Ureter (tissue), 1 donor: ENCODE measurements at regions not wholly inside any gene's neighbourhood (a gene's known extent, or its start where the extent isn't known, plus 50 kb on each side); places are given as distances from the start of the nearest gene placed in this dataset.
"Not testable (repeated sequence)": the region's sequence is repeated elsewhere in the genome, so short reads cannot be mapped to it uniquely, and the experiment has no call there.

Experiments
- DNase-seq: peaks from one replicate; pipeline ENCODE4 v3.0.0-alpha.2; 2020; ENCODE audit warnings: low spot score
- donor health status: DM: yes; HTN: yes; CAD: no.

DNA sequence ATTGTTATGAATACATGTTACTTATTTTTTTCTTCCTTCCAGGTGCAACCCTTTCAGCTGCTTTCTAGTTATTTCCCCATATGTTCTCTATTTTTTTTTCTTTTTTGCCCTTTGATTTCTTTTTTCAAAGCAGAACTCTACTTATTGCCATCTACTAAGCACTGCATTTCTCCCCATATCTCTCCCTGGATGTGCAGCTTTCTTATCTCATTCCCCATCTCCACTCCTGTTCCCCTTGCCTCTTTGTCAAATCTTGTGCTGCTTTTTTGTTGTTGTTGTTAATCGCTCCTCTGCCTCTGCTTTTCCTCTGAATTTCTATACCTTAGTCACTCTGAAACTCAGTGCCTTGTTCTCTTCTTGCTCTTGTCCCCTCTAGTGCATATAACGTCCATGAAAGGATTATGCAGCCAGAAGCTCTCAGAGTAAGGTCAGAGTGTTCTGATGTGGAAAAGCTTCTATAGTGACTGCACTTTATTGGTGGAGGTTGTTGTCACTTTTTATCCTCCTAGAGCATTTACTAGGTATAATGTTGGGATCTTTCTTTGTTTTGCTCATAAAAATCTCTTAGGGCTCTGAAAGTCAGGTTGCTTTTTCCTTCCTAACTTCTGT lies 51.1 kb upstream of the JADE1 start:
- DNase-seq = no peak

DNA sequence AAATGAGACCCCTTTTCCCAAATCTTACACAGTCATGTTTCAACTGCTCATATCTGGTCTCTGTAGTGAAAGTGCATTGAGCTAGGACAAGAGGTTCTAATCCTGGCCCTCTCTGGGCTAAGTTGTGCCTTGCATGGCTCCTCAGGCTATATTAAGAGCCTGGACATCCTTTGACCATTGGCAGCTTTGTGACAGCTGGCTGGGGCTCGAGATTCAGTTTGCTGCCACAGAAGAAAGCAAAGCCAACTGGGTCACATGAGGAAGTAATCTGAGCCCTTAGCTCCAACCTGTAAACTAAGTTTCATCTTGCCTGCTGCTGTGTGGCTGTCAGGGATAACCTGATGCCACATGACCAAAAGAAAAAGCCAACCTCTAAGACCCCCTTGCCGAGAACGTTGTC lies 51.8 kb upstream of the JADE1 start:
- peak; percentile 55 for DNase-seq

DNA sequence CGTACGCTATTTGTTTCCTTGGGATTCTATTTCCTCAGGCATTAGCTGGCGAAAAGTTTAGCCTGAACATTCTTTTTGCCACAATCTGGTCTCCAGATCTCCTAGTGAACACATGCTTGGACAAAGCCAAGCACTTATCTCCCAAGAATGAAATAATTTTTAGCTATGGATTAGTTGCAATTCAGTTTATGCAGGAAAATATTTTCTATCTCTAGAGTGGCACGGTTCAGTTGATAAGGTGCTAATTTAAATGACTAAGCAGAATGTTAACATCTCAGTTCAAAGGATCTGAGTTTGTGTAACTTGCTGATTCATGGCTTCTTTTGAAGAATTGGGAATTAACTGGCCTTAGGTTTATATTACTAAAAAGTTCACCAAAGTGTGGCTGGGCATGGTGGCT lies 58.1 kb upstream of the JADE1 start:
- no peak for DNase-seq

DNA sequence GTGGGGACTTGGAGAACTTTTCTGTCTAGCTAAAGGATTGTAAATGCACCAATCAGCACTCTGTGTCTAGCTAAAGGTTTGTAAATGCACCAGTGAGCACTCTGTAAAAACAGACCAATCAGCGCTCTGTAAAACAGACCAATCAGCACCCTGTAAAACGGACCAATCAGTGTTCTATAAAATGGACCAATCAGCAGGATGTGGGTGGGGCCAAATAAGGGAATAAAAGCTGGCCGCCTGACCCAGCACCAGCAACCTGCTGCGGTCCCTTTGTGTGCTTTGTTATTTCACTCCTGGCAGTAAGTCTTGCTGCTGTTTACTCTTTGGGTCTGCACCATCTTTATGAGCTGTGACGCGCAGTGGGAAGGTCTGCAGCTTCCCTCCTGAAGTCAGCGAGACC lies 67.8 kb upstream of the JADE1 start:
- not testable (repeated sequence) for DNase-seq

DNA sequence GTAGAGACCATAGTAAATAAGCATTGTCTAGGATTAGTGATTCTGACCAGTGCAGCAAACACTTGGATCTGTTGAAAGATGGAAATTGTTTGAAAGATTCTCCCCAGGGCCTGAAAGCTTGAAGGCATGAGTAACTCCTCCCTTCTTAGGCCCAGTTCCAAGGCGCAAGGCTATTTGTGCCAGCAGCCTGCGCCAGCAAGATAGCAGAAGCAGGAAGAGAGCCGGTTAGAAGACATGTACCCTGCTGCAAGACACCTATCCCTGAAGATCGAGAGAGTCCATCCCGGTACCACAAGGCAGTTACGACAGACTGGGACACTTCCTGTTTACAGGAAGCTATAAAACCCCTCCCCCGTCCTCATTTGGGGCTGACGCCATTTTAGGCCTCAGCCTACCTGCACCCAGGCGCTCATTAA lies 72.4 kb upstream of the JADE1 start:
- no peak for DNase-seq

DNA sequence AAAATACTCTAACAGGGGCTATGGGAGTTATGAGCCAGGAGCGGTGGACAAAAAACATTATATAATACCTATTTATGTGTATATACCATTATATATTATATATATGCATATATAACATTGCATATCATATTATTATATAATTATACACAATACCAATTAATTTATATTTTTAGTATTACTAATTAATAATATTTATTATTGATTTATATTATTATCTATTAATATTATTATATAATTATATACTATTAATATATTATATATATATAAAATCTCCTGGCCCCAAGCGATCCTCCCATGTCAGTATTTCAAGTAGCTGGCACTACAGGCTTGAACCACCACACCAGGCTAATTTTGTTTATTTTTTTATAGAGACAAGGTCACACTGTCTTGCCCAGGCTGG lies 73.8 kb upstream of the JADE1 start:
- no peak for DNase-seq

DNA sequence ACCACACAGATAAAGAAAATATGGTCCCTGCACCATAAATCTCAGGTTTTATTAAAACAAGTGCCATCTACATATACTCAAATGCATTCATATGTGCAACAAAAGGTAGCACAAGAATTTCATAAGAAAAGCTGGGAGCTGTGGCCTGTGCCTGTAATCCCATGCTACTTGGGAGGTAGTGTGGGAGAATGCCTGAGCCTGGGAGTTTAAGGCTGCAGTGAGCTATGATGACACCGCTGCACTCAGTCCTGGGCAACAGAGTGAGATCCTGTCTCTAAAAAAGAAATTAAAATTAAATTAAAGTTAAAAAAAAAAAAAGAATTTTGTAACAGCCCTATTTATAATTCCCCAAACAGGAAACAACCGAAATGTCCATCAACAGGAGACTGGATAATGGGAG lies 81.3 kb upstream of the JADE1 start:
- DNase-seq = no peak

DNA sequence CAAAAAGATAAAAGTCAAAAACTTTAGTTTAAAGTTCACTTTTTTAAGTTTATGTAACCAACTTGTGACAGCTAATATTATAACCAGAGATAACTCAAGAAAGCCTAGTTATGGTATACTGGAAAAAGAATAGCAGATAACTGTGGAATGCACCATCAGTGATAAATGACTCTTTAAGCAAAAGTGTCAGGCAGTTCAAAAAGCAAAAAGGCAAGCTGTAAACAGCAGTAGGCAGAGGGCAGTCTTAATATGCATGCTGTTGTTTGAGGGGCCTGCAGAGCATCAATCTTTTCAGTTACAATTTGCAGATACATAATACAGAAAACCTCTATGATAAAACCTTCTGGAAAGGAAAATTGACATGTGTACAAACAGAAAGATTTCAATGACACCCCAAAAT lies 81.8 kb upstream of the JADE1 start:
- no peak for DNase-seq

DNA sequence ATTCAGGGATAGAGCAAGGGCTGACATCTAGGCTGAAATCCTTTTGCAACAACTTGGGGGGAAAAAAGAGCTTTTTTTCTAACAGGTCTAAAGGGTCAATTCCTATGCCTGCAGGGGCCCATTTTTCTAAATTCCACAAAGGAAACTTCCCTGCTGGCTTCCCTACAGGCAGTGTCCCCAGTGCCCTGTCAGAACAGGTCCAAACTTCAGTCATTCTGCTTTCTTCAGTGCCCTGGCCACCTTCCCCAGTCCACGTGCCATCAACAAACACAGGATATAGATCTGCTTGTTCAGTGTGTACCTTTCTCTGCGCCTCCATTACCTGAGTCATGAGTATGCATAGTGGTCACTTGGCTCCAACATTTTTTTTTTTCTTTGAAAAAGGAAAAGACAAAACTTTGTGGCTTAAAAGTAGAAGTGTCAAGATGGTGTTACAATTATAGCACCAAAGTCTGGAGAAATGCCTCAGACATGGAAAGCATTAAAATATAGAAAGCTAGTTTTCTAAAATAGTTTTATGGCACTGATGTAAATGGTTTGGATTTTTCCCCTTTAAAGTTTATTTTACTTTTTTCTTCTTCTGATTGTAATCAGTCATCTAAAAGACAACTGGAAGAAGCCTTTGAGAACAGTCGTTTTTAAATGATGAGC lies 84.0 kb upstream of the JADE1 start:
- DNase-seq = peak; percentile 59

DNA sequence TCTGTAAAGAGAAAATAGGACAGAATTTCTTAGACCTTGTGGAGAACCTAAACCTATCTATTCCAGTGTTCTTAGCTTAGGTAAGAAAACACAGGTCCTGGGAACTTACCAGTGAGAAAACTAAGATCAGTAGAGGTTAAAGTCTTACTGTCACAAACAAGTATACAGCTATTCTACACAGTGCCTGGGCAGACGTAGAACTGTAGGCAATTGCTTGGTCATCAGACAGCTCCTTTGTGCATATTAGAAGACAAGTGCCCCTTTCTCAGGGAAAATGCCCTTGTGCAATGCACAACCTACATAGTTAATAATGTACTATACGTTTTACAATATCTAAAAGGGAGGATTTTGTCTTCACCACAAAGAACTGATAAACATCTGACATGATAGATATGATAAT lies 86.6 kb upstream of the JADE1 start:
- no peak for DNase-seq

DNA sequence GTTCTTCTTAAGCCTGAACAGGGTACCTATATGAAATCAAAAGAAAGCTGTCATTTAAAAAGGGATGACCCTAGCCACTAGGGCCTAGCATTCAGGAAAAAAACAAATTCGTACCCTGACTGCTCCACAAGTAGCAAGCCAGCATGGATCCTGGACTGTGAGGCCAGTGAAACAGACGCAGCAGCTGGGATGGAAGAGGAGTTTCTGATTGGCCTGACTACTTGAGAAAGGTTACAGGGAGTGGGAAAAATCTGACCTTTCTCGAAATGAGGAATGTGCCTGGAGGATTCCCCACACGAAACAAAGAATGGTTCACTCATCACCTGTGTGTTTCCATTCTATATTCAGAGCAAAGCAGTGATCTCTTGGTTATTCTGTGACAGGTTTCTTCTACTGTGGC lies 87.6 kb upstream of the JADE1 start:
- DNase-seq = no peak

DNA sequence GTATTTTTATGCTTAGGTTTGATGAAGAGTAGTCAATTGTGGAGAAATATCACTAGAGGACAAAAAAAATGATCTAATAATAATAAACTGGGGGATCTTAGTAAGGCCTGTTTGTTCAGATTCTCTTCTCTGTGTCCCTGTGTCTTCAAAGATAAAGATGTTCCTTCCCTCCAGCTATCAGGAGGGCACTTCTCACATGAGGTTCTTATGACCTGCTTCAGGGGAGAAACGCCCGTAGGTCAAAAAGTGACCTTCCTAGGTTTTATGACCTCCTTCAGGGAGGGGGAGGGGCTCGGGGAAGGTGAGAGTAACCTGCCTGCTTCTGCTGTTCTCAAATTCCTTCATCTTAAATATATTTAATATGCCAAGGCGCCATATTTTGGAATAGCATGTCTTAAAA lies 89.2 kb upstream of the JADE1 start:
- no peak for DNase-seq

DNA sequence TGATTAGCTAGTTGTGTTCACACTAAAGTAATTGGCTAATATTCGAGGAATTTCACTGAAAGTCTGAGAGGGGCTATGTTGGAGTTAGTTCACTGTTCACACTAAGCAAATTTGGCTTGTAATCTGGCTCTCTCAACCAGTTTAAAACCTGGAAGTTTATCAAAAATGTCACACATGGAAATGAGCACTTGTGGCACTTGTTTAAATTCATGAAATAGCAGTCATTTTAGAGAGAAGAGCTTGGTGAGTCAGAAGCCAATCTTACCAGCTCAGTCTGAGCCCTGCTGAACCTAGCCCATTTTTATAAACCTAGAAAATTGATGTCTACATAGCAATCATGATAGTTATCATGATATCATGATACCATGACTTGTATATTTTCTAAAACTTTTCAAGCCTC lies 90.7 kb upstream of the JADE1 start:
- DNase-seq = no peak

DNA sequence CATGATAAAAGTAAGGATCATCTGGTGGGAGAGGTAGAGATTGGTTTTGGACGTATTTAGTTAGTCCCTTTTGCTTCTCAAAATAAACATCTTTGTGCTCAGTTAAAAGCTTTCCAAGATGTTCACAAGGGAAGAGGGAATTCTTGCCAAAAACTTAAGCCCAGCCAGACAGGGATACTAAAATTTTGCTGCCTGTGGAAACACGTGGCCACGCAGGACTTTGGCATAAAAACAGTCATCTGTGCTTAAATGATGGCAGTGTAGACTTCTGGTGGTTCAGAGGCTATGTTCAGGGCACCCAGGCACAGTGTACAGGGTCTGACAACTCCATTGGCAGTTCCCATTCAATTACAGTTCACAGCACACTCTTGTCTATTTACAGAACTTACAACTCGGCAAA lies 93.2 kb upstream of the JADE1 start:
- DNase-seq = no peak

DNA sequence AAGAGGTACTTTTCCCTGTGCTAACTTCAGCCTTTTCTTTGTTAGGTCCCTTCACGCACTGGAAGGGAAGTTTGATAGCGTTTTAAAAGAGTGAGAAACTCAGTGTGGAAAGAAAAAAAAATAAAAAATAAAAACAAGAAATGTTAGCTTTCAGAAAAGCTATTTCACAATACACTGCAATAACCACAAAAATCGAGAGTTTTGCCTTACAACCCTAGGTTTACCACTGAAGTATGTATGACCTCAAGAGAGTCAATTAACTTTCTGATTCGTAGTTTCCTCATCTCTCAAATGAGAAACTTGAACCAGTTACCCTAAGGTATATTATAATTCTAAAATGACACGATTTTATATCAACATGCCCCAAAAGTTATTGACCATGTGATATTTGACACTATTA lies 93.9 kb upstream of the JADE1 start:
- DNase-seq = no peak

DNA sequence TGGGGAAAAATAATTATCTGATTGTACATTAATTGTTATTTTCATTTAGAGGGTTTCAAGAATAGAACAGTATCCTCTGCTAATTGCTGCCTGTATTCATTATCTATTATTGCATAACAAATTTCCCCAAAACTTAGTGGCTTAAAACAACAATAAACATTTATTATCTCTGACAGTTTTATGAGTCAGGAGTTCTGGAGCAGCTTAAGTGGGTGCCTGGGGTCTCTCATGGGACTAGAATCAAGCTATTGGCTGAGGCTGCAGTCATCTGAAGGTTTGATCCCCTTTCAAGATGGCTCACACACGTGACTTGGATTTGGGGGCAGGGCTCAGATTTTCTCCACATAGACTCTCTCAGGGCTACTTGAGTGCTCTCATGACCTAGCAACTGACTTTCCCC lies 98.1 kb upstream of the JADE1 start:
- no peak for DNase-seq

DNA sequence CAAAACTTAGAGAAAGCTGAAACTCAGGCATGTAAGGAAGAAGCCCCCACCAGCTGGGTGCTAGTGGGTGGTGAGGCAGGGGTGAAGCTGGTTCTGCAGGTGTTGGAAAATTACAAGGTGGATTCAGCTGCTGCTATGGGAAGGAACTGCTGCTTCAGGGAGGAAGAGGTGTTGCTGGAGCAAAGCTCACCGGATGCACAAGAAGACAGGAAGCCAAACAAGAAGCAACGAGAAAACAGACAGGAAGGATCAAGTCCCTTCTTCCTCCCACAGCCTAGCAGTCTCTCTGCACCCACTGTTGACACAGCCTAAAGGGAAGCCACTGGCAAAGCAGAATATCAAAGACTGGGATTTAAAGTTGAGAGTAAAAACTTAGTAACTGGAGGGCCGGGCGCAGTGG lies 100.2 kb upstream of the JADE1 start:
- no peak for DNase-seq

DNA sequence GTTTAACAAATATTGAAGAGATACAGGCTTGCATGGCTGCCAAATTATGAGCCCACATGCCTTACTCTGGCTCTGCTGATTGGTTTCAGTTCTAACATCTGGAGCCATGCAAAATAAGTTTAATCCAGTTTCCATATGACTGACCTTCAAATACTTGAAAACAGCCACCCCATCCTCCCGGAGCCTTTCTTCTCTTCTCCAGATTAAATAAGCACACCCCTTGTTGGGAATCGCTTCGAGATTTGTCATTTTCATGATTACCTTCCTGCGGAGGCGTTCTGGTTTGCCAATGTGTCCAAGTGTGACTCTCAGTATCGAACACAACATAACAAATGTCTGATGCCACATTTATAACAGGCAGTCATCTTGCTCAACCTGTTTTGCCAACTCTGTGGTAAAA lies 101.6 kb upstream of the JADE1 start:
- DNase-seq = no peak

DNA sequence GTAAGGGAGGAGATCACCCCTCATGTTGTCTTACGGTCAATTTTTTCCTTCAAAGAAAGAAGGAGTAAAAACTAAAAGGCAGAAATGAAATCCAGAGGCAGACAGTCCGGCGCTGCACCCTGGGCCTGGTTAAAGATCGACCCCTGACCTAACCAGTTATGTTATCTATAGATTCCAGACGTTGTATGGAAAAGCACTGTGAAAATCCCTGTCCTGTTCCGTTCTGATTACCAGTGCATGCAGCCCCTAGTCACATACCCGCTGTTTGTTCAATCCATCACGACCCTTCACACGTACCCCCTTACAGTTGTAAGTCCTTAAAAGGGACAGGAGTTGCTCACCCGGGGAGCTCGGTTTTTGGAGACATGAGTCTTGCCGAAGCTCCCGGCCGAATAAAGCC lies 105.6 kb upstream of the JADE1 start:
- no peak for DNase-seq

DNA sequence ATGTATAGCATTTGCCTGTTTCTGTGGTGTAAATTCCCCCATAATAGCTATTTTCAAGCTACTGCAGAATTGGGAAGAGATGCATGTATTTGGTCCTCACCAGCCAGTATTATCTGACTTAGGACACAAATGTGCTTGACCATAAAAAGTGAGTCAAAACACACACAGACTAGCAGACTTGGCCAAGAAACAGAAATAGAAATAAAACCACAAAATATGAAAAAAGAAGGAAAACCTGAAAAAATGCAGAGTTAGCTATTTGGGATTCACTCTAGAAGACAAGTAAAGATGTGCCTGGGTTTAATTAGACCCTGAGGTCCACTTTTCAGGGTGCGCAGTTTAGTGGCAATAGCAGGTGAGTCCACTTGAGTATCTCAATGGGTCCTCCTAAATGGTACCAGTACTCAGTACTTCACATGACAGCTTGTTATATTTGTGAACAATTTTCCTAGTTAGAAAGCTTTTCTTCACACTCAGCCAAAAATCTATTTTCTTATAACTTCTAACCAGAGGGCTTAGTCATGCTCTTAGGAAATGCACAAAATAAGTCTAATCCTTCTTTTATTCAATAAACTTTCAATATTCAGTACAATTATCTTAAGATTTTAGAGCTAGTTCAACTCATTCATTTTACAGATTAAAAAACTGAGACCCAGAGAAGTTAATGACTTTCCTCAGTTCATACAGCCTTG lies 108.7 kb upstream of the JADE1 start:
- DNase-seq = no peak

DNA sequence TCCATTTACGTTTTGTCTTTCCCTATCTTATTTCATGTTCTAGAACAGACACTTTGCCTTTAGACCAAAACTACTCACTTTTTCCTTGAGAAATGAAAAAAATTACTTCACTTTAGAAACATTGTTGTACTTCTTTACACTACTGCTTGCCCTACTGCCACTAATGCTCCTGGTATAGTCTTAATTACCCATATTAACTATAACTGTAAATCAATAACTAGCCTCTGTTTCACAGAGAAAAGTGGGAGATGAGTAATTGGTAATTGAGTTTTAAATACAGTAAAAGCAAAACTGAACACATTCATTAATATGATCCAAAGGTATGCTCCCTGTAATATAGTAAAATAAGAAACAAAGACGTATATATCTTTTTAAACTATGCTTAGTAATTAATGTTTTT lies 111.1 kb upstream of the JADE1 start:
- no peak for DNase-seq

DNA sequence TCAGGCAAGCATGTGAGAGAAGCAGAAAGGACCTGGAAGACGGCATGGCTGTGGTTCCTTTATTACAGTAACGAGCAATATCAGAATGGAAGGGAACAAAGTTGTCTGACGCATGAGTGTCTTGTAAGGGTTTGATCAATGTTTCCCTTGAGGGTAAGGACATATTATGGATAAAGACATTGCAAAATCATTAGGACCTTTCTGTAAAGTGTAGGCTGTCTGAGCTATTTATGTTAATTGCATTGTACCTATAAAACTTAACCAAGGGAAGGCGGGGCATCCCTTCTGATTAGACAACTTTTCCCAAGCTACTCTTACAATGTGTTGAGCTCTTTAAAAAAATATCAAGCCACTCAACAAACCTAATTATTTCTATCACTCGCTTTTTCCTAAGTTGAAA lies 112.2 kb upstream of the JADE1 start:
- DNase-seq = no peak

DNA sequence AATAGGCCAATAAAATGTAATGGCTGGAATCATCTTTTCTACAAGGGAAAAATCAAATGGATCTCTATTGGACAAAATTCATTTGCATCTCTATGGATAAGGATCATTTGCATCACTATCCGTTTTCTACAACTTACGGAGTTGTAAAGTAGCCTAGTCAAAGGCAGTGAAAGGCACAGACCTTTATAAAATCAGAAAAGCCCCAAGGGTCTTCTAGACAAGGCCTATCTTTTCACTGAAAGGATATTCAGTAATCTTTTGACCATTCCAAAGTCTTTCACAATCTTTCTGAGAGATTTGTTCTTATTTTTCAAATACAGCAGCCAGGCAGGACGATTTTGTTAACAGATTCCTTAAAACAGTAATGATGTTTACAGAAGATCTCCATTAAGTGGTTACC lies 119.5 kb upstream of the JADE1 start:
- no peak for DNase-seq
